WTC11 (cell line): ENCODE measurements at regions not wholly inside any gene's neighbourhood (a gene's known extent, or its start where the extent isn't known, plus 50 kb on each side); places are given as distances from the start of the nearest gene placed in this dataset.

Experiments
- ATAC-seq: fragments of 200-7000 bp; cut with Tn5 transposase; 2 replicates; pipeline ENCODE4 v1.10.0; 2021; ENCODE audit warnings: mild to moderate bottlenecking, moderate library complexity
- CTCF ChIA-PET: fragments of 300-600 bp; sonication (Branson Sonifier 250); formaldehyde crosslinking; loops from one replicate; lab custom pipeline; 2021; ENCODE audit warnings: antibody characterized with exemption; lab: Charles Lee
- POLR2A ChIA-PET: fragments of 350-600 bp; sonication (Branson Sonifier 250); formaldehyde crosslinking; loops from one replicate; lab custom pipeline; 2021; ENCODE audit warnings: antibody characterized with exemption; lab: Charles Lee
- DNase-seq: peaks from one replicate; pipeline ENCODE4 v3.0.0; 2021; ENCODE audit warnings: low spot score
- H3K27ac Mint-ChIP-seq: 2 replicates; pipeline ENCODE4 v1.8.0; 2021; ENCODE audit warnings: mixed read lengths
- H3K27me3 Mint-ChIP-seq: 2 replicates; pipeline ENCODE4 v1.8.0; 2021; ENCODE audit warnings: low read depth, mild to moderate bottlenecking, moderate library complexity, mixed read lengths
- H3K36me3 Mint-ChIP-seq: 2 replicates; pipeline ENCODE4 v1.8.0; 2021; ENCODE audit warnings: mixed read lengths
- H3K4me1 Mint-ChIP-seq: 2 replicates; pipeline ENCODE4 v1.8.0; 2022; ENCODE audit warnings: mixed read lengths
- H3K4me3 Mint-ChIP-seq: 2 replicates; pipeline ENCODE4 v1.8.0; 2021; ENCODE audit warnings: mild to moderate bottlenecking, moderate library complexity, mixed read lengths
- H3K9me3 Mint-ChIP-seq: 2 replicates; pipeline ENCODE4 v1.8.0; 2021; ENCODE audit warnings: mixed read lengths
- CTCF ChIP-seq: fragments of 200-600 bp; IDR thresholded peaks from 2 replicates; pipeline ENCODE4 v1.8.0; 2022; ENCODE audit warnings: antibody characterized with exemption
- E2F5 ChIP-seq: sonication (generic); formaldehyde crosslinking; IDR thresholded peaks from 2 replicates; pipeline ENCODE4 v1.8.1; 2022; ENCODE audit warnings: mild to moderate bottlenecking, moderate library complexity, missing genetic modification reagents
- ELF4 ChIP-seq: sonication (generic); formaldehyde crosslinking; IDR thresholded peaks from 2 replicates; pipeline ENCODE4 v1.8.1; 2022; ENCODE audit warnings: low read depth, mild to moderate bottlenecking, moderate library complexity, missing genetic modification reagents
- FOXP1 ChIP-seq: sonication (generic); formaldehyde crosslinking; IDR thresholded peaks from 2 replicates; pipeline ENCODE4 v1.8.0; 2022; ENCODE audit warnings: missing genetic modification reagents, mild to moderate bottlenecking, moderate library complexity, borderline replicate concordance
- GABPB1 ChIP-seq: sonication (generic); formaldehyde crosslinking; IDR thresholded peaks from 2 replicates; pipeline ENCODE4 v1.8.1; 2023; ENCODE audit warnings: mild to moderate bottlenecking, missing genetic modification reagents
- GRHL2 ChIP-seq: fragments of 250-450 bp; sonication (Bioruptor Pico); IDR thresholded peaks from 2 replicates; pipeline ENCODE4 v1.8.0; 2022; ENCODE audit warnings: mild to moderate bottlenecking, moderate library complexity; ENCODE audit not compliant: insufficient replicate concordance, severe bottlenecking
- SOX15 ChIP-seq: fragments of 250-450 bp; sonication (Bioruptor Pico); IDR thresholded peaks from 2 replicates; pipeline ENCODE4 v1.9.0; 2021; ENCODE audit warnings: mild to moderate bottlenecking
- STAT6 ChIP-seq: sonication (generic); formaldehyde crosslinking; conservative IDR thresholded peaks from 2 replicates; pipeline ENCODE4 v1.8.1; 2023; ENCODE audit warnings: mild to moderate bottlenecking, low read depth, missing genetic modification reagents, moderate library complexity
- TF ChIP-seq, protein P1 (sequence below): fragments of 250-450 bp; sonication (Bioruptor Pico); IDR thresholded peaks from 2 replicates; pipeline ENCODE4 v1.9.0; 2021; ENCODE audit warnings: moderate library complexity, mild to moderate bottlenecking, inconsistent platforms, borderline replicate concordance
- TF ChIP-seq, protein P2 (sequence below): sonication (generic); formaldehyde crosslinking; IDR thresholded peaks from 2 replicates; pipeline ENCODE4 v1.8.1; 2022; ENCODE audit warnings: low read depth, mild to moderate bottlenecking, moderate library complexity, missing genetic modification reagents, borderline replicate concordance
- TF ChIP-seq, protein P3 (sequence below): sonication (generic); formaldehyde crosslinking; IDR thresholded peaks from 2 replicates; pipeline ENCODE4 v1.8.1; 2023; ENCODE audit warnings: mild to moderate bottlenecking, missing genetic modification reagents
- TF ChIP-seq, protein P4 (sequence below): sonication (generic); formaldehyde crosslinking; IDR thresholded peaks from 2 replicates; pipeline ENCODE4 v1.8.1; 2023; ENCODE audit warnings: mild to moderate bottlenecking, missing genetic modification reagents

GRCh38 chr9:82412586-82413305, 424.2 kb downstream of the SPATA31D1 start (continued):
- TF ChIP-seq, protein P1, sequence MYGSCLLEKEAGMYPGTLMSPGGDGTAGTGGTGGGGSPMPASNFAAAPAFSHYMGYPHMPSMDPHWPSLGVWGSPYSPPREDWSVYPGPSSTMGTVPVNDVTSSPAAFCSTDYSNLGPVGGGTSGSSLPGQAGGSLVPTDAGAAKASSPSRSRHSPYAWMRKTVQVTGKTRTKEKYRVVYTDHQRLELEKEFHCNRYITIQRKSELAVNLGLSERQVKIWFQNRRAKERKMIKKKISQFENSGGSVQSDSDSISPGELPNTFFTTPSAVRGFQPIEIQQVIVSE (CRISPR knock-in tag): no peak
- TF ChIP-seq, protein P2, sequence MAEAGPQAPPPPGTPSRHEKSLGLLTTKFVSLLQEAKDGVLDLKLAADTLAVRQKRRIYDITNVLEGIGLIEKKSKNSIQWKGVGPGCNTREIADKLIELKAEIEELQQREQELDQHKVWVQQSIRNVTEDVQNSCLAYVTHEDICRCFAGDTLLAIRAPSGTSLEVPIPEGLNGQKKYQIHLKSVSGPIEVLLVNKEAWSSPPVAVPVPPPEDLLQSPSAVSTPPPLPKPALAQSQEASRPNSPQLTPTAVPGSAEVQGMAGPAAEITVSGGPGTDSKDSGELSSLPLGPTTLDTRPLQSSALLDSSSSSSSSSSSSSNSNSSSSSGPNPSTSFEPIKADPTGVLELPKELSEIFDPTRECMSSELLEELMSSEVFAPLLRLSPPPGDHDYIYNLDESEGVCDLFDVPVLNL (CRISPR knock-in tag): no peak

GRCh38 chr9:82417501-82417900, 428.9 kb downstream of the SPATA31D1 start:
- H3K27me3 Mint-ChIP-seq: no peaks in the 10 kb centered on the region
- peaks cover 15% of the 10 kb centered on the region for H3K9me3 Mint-ChIP-seq
- no peaks in the 10 kb centered on the region for H3K36me3 Mint-ChIP-seq
- ATAC-seq: no peak
- H3K27ac Mint-ChIP-seq: no peak overlapping the region
- H3K4me1 Mint-ChIP-seq: no peaks in the 10 kb centered on the region
- TF ChIP-seq, protein P3, sequence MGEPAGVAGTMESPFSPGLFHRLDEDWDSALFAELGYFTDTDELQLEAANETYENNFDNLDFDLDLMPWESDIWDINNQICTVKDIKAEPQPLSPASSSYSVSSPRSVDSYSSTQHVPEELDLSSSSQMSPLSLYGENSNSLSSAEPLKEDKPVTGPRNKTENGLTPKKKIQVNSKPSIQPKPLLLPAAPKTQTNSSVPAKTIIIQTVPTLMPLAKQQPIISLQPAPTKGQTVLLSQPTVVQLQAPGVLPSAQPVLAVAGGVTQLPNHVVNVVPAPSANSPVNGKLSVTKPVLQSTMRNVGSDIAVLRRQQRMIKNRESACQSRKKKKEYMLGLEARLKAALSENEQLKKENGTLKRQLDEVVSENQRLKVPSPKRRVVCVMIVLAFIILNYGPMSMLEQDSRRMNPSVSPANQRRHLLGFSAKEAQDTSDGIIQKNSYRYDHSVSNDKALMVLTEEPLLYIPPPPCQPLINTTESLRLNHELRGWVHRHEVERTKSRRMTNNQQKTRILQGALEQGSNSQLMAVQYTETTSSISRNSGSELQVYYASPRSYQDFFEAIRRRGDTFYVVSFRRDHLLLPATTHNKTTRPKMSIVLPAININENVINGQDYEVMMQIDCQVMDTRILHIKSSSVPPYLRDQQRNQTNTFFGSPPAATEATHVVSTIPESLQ (CRISPR knock-in tag): no peak
- TF ChIP-seq, protein P4, sequence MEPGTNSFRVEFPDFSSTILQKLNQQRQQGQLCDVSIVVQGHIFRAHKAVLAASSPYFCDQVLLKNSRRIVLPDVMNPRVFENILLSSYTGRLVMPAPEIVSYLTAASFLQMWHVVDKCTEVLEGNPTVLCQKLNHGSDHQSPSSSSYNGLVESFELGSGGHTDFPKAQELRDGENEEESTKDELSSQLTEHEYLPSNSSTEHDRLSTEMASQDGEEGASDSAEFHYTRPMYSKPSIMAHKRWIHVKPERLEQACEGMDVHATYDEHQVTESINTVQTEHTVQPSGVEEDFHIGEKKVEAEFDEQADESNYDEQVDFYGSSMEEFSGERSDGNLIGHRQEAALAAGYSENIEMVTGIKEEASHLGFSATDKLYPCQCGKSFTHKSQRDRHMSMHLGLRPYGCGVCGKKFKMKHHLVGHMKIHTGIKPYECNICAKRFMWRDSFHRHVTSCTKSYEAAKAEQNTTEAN (CRISPR knock-in tag): no peak
- TF ChIP-seq, protein P2 (CRISPR knock-in tag): no peak
- TF ChIP-seq CTCF: no peak
- no peak for TF ChIP-seq ELF4 (CRISPR knock-in tag)
- TF ChIP-seq SOX15 (CRISPR knock-in tag): no peak
- no peak for TF ChIP-seq FOXP1
- no peak for TF ChIP-seq STAT6 (CRISPR knock-in tag)
- no peak for TF ChIP-seq GABPB1
- no peak for TF ChIP-seq E2F5 (CRISPR knock-in tag)
- TF ChIP-seq GRHL2 (CRISPR knock-in tag): no peak
- DNase-seq: no peak
- CTCF ChIA-PET: no interaction called here
- POLR2A ChIA-PET: no interaction called here
- no peak overlapping the region for H3K4me3 Mint-ChIP-seq
